Glomerular visceral epithelial cell (primary cell): ENCODE measurements at regions not wholly inside any gene's neighbourhood (a gene's known extent, or its start where the extent isn't known, plus 50 kb on each side); places are given as distances from the start of the nearest gene placed in this dataset.
A peak's percentile ranks its signal among the peaks of the same experiment; 100 is the strongest.
"Not testable (repeated sequence)": the region's sequence is repeated elsewhere in the genome, so short reads cannot be mapped to it uniquely, and the experiment has no call there.

Experiments used
- DNase-seq: peaks from one replicate; pipeline ENCODE4 v3.0.0-alpha.2; 2016; ENCODE audit errors: extremely low spot score

DNA sequence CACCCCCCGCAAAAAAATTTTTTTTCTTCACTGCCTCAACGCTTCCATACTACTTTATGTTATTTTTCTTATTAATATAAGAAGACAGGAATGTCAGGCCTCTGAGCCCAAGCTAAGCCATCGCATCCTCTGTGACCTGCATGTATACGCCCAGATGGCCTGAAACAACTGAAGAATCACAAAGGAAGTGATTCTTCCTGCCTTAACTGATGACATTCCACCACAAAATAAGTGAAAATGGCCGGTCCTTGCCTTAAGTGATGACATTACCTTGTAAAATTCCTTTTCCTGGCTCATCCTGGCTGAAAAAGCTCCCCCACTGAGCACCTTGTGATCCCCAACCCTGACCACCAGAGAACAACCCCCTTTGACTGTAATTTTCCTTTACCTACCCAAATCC, 258.7 kb upstream of the KCND2 start:
- not testable (repeated sequence) for DNase-seq

DNA sequence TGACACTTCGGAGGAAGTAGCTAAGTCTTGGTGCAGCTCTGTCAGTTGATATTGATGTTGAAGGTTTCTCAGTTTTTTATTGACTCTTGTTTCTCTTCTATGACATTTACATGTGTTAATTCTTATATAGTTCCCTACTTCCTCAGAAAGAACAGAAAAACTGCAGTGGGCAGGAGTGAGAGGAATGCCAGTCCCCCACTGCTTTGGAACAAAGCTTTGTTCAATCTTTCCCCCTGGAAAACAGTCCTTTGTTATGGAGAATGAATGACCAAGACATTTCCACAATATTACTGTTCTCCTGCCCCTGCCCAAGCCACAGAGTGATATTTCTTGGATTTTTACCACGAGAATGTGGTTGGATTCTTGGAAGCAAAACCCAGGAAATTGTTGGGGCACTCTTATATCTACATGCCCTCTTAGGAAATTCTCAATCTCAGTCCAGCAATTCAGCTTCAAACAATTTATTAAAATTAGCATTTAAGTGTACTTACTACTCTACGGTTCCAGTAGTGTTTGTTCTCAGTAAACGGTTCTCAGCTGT, 258.0 kb upstream of the KCND2 start:
- peak; percentile 22 for DNase-seq

DNA sequence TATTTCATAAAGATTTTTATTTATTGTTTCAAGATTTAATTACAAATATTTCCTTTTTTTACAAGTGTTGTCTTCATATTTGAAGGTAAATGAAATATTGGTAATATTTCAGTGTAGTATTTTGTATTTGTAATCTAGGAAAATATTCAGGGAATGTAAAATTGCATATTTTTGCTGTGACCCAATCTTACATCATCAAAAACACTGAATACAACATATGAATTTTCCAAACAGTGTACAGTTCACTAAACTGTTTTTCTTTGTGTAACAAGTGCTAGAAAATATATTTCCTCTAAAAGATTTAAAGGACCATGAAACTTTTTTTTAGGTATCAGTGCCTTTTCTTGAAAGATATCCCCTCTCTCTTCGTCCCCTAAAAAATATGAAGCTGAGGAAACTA, 251.9 kb upstream of the KCND2 start:
- no peak for DNase-seq

DNA sequence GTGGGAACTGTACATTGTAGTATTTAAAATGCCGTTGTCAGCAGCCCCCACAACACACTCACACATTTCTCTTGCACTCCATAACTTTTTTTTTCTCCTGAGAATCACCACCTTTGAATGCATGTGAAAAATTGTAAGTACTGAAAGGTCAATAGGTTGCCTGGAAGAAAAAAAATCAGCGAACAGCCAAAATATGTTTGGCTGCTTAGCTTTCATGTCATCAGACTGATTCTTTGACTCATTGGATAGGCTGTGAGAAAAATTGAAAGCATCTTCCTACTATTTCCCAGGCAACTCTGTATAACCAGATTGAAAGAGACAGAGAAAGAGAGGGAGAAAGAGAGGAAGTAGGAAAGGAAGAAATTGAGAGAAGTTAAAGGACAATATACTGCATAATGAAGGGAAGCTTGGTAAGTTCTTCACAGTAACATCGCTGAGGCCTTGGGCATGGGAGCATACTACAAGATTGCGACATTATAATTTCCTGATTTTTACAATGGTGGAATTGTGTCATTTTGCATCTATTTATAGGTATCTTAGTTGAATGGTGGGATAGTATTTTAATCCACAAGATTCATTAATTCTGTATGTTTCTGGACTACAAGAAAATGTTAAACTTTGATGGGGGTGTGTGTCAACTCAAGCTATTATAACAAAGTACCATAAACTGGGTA, 249.3 kb upstream of the KCND2 start:
- no peak for DNase-seq

DNA sequence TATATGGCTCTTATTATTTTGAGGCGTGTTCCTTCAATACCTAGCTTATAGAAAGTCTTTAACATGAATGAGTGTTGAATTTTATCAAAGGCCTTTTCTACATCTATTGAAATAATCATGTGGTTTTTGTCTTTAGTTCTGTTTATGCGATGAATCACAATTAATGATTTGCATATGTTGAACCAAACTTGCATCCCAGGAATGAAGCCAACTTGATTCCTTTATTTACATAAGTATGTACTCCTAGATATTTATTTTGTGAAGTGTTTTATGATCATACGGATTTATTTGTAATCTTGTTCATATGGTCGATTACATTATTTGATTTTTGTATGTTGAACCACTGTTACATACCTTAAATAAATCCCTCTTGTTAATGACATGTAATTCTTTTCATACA, 244.3 kb upstream of the KCND2 start:
- DNase-seq, result no peak

DNA sequence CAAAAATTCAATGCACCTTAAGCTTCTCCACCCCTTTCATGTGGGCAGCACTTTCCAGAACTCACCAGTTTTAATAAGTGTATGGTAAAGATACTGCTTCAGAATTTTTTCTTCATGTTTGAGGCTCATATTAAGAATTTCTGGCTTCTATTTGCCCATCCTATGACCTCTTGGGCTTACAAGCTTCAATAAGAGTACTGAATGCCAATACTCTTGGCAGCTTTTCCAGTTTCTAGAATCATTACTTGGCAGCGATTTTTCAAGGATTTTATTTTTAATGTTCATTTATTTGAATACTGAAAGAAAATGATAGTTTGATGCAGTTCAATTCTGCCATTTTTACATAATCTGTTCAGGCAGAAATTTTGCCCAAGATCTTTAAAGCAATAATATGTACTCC, 242.1 kb upstream of the KCND2 start:
- DNase-seq, result no peak

DNA sequence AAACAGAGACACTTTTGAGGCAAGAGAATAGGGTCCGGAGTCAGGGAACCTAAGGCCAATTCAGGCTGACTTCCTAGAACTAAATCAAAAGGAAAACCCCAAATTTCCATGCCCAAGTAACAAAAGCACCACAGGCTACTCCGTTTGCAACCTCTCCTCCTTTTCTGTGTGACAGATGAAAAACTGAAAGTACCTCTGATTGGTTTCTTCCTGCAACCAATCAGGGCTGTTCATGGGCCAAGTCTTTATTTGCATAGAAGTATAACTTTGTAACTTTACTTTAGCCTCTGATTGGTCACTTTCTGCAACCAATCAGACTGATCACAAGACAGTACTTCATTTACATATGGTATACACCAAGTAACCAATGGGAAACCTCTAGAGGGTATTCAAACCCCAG, 239.9 kb upstream of the KCND2 start:
- no peak for DNase-seq

DNA sequence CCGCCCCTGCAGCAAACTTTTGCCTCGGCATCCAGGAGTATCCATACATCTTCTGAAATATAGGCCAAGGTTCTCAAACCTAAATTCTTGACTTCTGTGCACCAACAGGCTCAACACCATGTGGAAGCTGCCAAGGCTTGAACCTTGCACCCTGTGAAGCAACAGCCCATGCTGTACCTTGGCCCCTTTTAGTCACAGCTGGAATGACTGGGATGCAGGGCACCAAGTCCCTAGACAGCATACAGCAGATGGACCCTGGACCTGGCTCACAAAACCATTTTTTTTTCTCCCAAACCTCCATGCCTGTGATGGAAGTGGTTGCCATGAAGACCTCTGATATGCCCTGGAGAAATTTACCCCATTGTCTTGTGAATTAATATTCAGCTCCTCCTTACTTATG, 233.8 kb upstream of the KCND2 start:
- no peak for DNase-seq

DNA sequence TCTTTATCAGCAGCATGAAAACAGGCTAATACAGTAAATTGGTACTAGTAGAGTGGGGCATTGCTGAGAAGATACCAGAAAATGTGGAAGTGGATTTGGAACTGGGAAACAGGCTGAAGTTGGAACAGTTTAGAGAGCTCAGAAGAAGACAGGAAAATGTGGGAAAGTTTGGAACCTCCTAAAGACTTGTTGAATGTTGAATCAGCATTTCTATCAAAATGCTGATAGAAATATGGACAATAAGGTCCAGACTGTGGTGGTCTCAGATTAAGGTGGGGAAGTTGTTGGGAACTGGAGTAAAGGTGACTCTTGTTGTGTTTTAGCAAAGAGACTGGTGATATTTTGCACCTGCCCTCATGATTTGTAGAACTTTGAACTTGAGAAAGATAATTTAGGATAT, 231.2 kb upstream of the KCND2 start:
- no peak for DNase-seq

DNA sequence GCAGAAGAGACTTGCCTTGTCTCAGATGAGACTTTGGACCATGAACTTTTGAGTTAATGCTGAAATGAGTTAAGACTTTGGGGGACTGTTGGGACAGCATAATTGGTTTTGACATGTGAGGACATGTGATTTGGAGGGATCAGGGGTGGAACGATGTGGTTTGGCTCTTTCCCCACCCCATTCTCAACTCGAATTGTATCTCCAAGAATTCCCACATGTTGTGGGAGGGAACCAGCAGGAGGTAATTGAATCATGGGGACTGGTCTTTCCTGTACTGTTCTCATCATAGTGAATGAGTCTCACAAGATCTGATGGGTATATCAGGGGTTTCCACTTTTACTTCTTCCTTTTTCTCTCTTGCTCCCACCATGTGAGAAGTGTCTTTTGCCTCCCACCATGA, 229.7 kb upstream of the KCND2 start:
- DNase-seq, result no peak

DNA sequence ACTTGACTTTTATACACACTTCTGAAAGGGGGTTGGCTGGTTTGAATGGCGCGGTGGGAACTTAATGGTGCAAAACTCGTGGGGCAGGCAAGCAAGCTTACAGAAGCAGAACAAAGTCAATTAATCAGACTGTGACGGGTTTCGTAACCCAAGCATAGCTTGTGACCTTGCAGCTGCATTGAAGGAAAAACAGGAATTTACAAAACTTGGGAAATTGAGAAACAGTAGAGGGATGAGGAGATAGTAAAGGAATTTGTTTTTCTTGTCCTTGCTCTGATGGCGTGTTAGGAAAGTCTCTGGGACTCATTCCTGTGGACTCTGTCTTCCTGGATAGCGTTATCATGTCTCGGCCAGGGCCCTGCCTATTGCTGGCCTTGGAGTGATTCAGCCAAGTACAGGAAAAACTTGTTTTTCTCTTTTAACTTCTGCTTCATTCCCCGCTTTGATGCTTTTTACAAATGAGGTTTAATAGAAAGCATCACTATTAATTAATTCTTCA, 220.0 kb upstream of the KCND2 start:
- peak; percentile 66 for DNase-seq

DNA sequence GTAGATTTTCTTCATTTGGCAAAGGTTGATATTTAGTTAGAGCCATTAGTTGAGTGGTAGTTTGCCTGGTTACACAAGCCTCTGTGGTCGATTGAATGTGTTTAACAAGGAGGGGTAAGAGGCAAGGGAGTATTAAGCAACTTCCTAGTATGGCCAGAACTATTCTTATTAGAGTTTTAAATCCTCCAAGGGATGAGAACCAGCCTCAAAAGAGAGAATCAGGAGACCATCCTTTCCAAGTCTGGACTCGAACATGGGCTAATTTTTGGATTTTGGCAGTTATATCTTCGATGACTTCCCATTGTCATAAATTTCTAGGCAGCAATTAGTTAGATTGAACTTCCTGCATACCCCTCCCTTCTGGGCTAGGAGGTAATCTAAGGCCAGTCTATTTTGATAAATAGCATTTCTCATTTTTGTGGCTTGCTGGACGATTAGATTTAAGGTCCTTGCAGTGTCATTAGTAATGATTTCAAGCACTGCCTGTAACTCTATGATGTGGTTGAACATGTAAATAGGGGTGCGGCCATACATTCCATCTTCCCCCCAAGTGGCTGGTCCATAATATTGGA, 219.5 kb upstream of the KCND2 start:
- DNase-seq, result peak; percentile 9

DNA sequence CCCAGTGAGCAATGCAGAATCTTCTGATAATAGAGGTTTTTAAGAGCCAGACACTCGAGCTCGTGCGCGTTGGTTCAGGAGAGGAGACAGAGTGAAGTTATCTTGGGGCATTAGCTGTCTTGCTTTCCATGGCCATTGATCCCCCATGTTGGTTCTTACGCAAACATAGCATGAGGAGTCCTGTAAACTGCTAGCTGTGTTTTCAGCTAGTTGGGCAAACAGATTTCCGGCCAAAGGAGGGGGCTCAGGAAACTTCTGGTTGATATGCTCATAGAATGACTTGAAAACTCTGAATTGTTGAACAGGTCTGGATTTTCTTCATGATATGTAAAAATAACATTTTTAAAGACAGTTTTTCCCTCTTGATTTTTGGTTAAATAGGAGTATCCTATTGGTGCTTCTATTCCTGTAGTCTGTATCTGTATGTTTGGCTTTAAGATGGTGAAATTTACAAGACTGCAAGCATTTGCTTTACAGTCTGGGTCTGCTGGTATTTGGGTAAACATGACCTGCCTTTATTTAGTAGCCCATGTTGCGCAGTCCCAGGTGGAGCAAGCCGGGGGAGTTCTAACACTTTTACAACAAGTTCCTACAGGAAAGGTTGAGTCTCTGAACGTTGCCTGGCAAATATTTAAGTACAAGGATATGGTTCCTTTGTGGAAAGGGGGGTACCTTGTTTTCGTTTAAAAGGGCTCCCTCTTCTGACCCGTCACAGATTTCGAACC, 218.4 kb upstream of the KCND2 start:
- no peak for DNase-seq

DNA sequence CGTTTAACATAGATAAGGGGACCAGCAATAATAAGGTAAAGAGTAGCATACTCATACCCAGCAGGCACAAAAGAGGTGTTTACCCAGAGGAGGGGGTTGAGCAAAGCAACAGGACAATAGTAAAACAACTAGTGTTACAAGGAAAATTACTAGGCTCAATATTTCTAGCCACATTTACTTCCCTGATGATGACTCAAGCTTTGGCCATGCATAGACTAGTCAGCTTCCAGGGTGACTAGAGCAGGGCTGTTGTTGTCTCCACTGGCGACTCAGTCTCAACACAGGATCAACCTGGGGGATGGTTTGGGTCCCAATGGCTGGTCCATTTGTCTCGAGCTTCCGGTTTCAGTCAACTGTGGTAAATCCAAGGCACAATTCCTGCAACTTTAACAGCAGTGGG, 217.7 kb upstream of the KCND2 start:
- peak; percentile 42 for DNase-seq

DNA sequence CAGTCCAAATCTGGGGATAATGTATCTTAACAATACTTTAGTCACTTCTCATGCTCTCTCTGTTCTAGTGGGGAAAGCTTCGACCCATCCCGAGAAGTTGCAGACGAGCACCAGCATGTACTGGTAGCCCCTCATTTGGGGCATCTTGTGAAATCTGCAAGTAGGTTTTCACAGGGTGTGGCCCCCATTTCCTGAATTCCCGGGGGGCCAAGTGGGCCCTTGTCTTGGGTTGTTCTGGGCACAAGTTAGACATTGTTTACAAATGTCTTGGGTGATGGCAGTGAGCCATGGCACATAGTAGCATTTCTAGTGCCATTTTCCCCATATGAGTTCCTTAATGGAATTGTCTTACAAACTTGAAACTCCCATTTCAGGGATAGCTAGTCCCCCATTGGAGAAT, 216.7 kb upstream of the KCND2 start:
- no peak for DNase-seq

DNA sequence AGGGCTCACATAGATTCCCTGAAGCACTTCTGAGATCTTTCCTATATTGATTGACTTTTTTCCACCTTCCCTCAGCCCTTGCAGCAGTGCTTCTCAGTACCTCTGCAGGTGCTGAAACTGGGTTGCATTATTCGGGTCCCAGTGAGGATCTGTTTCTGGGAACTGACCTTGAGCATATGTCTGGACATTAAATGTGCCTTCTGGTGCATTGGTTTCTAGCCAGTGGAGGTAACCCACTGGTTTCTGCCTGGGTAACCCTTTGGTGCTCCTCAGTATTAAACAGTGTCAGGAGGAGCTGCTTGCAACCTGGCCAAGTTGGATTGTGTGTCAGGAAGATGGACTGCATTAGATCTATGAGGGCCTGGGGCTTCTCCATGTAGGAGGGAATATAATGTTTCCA, 213.3 kb upstream of the KCND2 start:
- no peak for DNase-seq

DNA sequence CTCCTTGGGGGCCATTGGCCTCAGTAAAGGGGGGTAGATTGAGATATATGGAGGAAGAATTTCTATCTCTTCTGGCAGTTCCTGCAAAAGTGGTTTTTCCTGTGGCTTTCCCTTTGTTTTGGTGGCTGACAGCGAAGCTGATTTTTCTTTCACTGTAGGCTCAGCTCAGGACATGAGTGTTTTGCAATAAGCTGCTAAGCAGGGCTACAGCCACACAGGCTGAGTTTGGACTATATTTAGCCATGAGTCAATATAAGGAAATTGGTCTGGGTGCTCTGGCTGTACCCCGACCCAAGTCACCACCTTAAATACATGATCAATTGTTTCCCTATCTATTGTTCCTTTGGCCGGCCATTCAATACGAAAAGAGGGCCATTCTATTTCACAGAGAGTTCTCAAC, 212.7 kb upstream of the KCND2 start:
- DNase-seq, result no peak

DNA sequence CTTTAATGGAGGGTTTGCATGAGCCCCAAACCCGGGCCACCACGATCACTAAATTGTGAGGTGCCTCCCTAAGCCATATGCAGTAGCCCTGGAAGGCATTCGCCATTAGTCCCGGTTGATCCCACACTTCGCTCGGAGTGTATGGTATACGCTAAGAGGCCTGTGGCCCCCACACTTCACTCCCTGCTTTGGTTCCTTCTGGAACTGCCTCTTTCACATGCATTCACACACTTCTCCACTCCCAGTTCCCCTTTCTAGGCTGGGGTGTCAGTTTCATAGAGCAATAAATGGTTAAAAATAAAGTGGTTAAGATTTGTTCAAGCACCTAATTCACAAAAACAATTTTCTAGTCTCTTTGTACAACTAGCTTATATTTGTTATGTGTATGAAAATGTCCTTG, 212.1 kb upstream of the KCND2 start:
- DNase-seq, result no peak

DNA sequence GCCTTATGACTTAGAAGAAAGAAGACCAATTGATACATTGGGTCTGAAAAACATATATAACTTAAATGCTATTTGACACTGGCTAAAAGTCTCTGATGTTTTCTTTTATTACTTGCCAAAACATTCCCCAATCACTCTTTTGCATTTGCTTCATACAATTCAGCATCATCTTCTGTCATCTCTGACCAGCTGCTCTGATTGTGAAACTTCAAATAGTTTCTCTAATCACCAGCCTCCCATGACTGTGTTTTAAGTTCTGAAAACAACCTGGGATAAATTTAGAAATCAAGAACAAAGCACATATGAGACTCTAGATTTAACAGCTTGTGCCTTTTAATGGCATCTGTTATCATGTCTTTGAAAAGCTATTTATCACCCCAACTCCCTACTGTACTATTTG, 208.4 kb upstream of the KCND2 start:
- DNase-seq, result no peak

DNA sequence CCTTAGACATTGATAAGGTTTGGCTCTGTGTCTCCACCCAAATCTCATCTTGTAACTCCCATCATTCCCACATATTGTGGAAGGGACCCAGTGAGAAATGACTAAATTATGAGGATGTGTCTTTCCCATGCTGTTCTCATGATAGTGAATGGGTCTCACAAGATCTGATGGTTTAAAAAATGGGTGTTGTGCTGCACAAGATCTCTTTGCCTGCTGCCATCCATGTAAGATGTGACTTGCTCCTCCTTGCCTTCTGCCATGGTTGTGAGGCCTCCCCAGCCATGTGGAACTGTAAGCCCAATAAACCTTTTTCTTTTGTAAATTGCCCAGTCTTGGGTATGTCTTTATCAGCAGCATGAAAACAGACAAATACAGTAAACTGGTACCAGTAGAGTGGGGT, 206.1 kb upstream of the KCND2 start:
- DNase-seq, result not testable (repeated sequence)

DNA sequence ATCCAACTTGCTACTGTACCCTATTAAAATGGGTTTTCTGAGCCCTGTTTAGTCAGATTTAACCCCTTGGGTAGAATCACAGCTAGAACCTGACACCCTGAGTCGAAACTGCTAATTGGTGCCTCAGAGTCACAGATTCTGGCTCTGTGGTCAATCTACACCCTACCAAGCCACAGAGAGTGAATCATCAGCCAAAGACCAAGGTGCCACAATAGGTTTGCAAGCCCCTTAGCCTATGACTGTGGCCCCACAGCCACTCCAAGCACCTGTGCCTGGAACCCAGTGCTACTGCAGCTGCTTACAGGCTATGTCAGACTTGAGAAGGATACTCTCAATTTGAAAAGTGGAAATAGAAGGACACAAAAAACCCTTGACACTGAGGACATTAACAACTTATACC, 202.8 kb upstream of the KCND2 start:
- DNase-seq, result no peak

DNA sequence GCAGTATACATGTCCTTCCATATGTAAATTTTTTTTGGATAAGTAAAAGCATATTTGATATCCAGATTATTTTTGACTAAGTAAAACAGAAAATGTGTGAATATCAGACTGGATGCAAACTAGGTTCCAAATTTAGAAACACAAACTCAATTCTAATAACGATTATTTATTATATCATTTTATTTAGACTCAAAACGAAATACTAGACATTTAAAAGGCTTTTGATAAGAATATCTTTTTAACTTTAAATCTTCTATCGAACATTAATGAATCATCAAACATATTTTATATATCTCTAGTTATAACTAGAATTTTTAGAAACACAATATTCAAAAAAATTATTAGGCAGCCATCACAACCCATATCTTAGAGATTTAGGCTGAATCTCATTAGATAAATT, 195.2 kb upstream of the KCND2 start:
- no peak for DNase-seq

DNA sequence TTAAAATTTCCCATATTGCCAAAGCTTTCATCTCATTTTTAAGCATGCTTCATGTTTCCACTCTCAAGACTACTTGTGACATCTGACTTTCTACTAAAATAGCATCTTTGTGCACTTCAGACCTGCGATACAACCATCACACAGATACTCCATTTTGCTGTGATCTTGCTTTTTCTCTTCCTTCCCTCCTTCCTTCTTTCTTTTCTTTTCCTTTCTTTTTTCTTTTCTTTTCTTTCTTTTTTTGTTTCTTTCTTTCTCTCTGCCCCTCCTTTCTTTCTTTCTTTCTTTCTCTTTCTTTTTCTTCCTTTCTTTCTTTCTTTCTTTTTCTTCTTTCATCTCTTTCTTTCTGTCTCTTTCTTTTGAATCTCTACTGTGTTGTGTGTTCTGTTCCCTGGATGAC, 194.0 kb upstream of the KCND2 start:
- no peak for DNase-seq
